ENCODE measurements at regions not wholly inside any gene's neighbourhood (a gene's known extent, or its start where the extent isn't known, plus 50 kb on each side); places are given as distances from the start of the nearest gene placed in this dataset.
A peak's percentile ranks its signal among the peaks of the same experiment; 100 is the strongest.

- ChIA-PET POLR2A (no interaction called here), CTCF (no interaction called here)
- no peaks in the 10 kb centered on the region for H3K4me1 ChIP-seq (ENCODE audit: control extremely low read depth in 1 of 4, control insufficient read depth in 4 of 4, insufficient read depth in 4 of 4, low read length in 3 of 4)
- no peak overlapping the region for H3K27ac ChIP-seq (ENCODE audit: insufficient read depth in 1 of 2, low read depth in 1 of 2, low read length in 2 of 2, poor library complexity in 1 of 2, severe bottlenecking in 2 of 2)
- DNase-seq, result peak in 2 of 3 donors; percentile 7 to 29
- H3K27me3 ChIP-seq (replicated peaks in 2 of 5; ENCODE audit: control insufficient read depth in 4 of 5, insufficient read depth in 5 of 5, low read length in 4 of 5), result peaks cover 0 to 2% (median 0%) of the 10 kb centered on the region in 5 experiments
- H3K36me3 ChIP-seq (ENCODE audit: control insufficient read depth in 4 of 4, insufficient read depth in 4 of 4, low read length in 3 of 4), result no peaks in the 10 kb centered on the region
- no peak overlapping the region for H3K4me3 ChIP-seq (ENCODE audit: control insufficient read depth in 1 of 7, extremely low read depth in 1 of 7, insufficient read depth in 4 of 7, low read depth in 2 of 7, low read length in 6 of 7)
- peaks cover 0 to 7% (median 2%) of the 10 kb centered on the region in 5 experiments for H3K9me3 ChIP-seq (ENCODE audit: control extremely low read depth in 1 of 5, control insufficient read depth in 4 of 5, insufficient read depth in 2 of 5, low read depth in 1 of 5, low read length in 4 of 5)
- 67% methylated on average over 2 of the region's 4 CpGs for WGBS (ENCODE audit: insufficient coverage)
Observed at GRCh38 chr10:125605167-125605566, 77.8 kb downstream of the TEX36 start.

GRCh38 chr10:125602825-125603224, 80.1 kb downstream of the TEX36 start:
- Histone ChIP-seq H3K9me3 (ENCODE audit: control extremely low read depth in 1 of 5, control insufficient read depth in 4 of 5, insufficient read depth in 2 of 5, low read depth in 1 of 5, low read length in 4 of 5) (peaks cover 0 to 15% (median 2%) of the 10 kb centered on the region in 5 experiments), H3K36me3 (ENCODE audit: control insufficient read depth in 4 of 4, insufficient read depth in 4 of 4, low read length in 3 of 4) (no peaks in the 10 kb centered on the region), H3K27me3 (replicated peaks in 2 of 5; ENCODE audit: control insufficient read depth in 4 of 5, insufficient read depth in 5 of 5, low read length in 4 of 5) (peaks cover 0 to 2% (median 0%) of the 10 kb centered on the region in 5 experiments), H3K27ac (ENCODE audit: insufficient read depth in 1 of 2, low read depth in 1 of 2, low read length in 2 of 2, poor library complexity in 1 of 2, severe bottlenecking in 2 of 2) (no peak overlapping the region), H3K4me1 (ENCODE audit: control extremely low read depth in 1 of 4, control insufficient read depth in 4 of 4, insufficient read depth in 4 of 4, low read length in 3 of 4) (no peaks in the 10 kb centered on the region), H3K4me3 (ENCODE audit: control insufficient read depth in 1 of 7, extremely low read depth in 1 of 7, insufficient read depth in 4 of 7, low read depth in 2 of 7, low read length in 6 of 7) (no peak overlapping the region)
- no peak for DNase-seq
- 95% methylated on average over 11 of the region's 13 CpGs for WGBS (ENCODE audit: insufficient coverage)
- POLR2A ChIA-PET, result no interaction called here
- CTCF ChIA-PET, result no interaction called here

- CTCF ChIA-PET, result no interaction called here
- DNase-seq, result no peak
- no peak overlapping the region for H3K4me3 ChIP-seq (ENCODE audit: control insufficient read depth in 1 of 7, extremely low read depth in 1 of 7, insufficient read depth in 4 of 7, low read depth in 2 of 7, low read length in 6 of 7)
- H3K4me1 ChIP-seq (ENCODE audit: control extremely low read depth in 1 of 4, control insufficient read depth in 4 of 4, insufficient read depth in 4 of 4, low read length in 3 of 4), result no peaks in the 10 kb centered on the region
- WGBS (ENCODE audit: insufficient coverage), result 92% methylated on average over 2 of the region's 4 CpGs
- peaks cover 0 to 31% (median 10%) of the 10 kb centered on the region in 5 experiments for H3K9me3 ChIP-seq (ENCODE audit: control extremely low read depth in 1 of 5, control insufficient read depth in 4 of 5, insufficient read depth in 2 of 5, low read depth in 1 of 5, low read length in 4 of 5)
- POLR2A ChIA-PET, result interaction anchor here (0.9 kb wide), 1 partner anchor 34 kb away, joined by 3 read pairs; no protein-coding TSS in a partner anchor
- H3K27ac ChIP-seq (ENCODE audit: insufficient read depth in 1 of 2, low read depth in 1 of 2, low read length in 2 of 2, poor library complexity in 1 of 2, severe bottlenecking in 2 of 2), result no peak overlapping the region
- H3K27me3 ChIP-seq (replicated peaks in 2 of 5; ENCODE audit: control insufficient read depth in 4 of 5, insufficient read depth in 5 of 5, low read length in 4 of 5), result no peaks in the 10 kb centered on the region
- H3K36me3 ChIP-seq (ENCODE audit: control insufficient read depth in 4 of 4, insufficient read depth in 4 of 4, low read length in 3 of 4), result no peaks in the 10 kb centered on the region
Observed at GRCh38 chr10:125599194-125599593, 83.8 kb downstream of the TEX36 start.

GRCh38 chr10:125595911-125596310, 87.1 kb downstream of the TEX36 start:
- H3K27me3 ChIP-seq (replicated peaks in 2 of 5; ENCODE audit: control insufficient read depth in 4 of 5, insufficient read depth in 5 of 5, low read length in 4 of 5), result no peaks in the 10 kb centered on the region
- DNase-seq, result no peak
- H3K36me3 ChIP-seq (ENCODE audit: control insufficient read depth in 4 of 4, insufficient read depth in 4 of 4, low read length in 3 of 4), result no peaks in the 10 kb centered on the region
- ChIA-PET POLR2A (no interaction called here), CTCF (no interaction called here)
- H3K4me3 ChIP-seq (ENCODE audit: control insufficient read depth in 1 of 7, extremely low read depth in 1 of 7, insufficient read depth in 4 of 7, low read depth in 2 of 7, low read length in 6 of 7), result no peak overlapping the region
- no peak overlapping the region for H3K27ac ChIP-seq (ENCODE audit: insufficient read depth in 1 of 2, low read depth in 1 of 2, low read length in 2 of 2, poor library complexity in 1 of 2, severe bottlenecking in 2 of 2)
- H3K4me1 ChIP-seq (ENCODE audit: control extremely low read depth in 1 of 4, control insufficient read depth in 4 of 4, insufficient read depth in 4 of 4, low read length in 3 of 4), result no peaks in the 10 kb centered on the region
- peaks cover 0 to 27% (median 9%) of the 10 kb centered on the region in 5 experiments for H3K9me3 ChIP-seq (ENCODE audit: control extremely low read depth in 1 of 5, control insufficient read depth in 4 of 5, insufficient read depth in 2 of 5, low read depth in 1 of 5, low read length in 4 of 5)

- no peak overlapping the region for H3K27ac ChIP-seq (ENCODE audit: insufficient read depth in 1 of 2, low read depth in 1 of 2, low read length in 2 of 2, poor library complexity in 1 of 2, severe bottlenecking in 2 of 2)
- H3K36me3 ChIP-seq (ENCODE audit: control insufficient read depth in 4 of 4, insufficient read depth in 4 of 4, low read length in 3 of 4), result no peaks in the 10 kb centered on the region
- H3K4me3 ChIP-seq (ENCODE audit: control insufficient read depth in 1 of 7, extremely low read depth in 1 of 7, insufficient read depth in 4 of 7, low read depth in 2 of 7, low read length in 6 of 7), result no peak overlapping the region
- POLR2A ChIA-PET, result no interaction called here
- WGBS (ENCODE audit: insufficient coverage), result 100% methylated on average over 5 of the region's 5 CpGs
- peaks cover 0 to 18% (median 3%) of the 10 kb centered on the region in 5 experiments for H3K9me3 ChIP-seq (ENCODE audit: control extremely low read depth in 1 of 5, control insufficient read depth in 4 of 5, insufficient read depth in 2 of 5, low read depth in 1 of 5, low read length in 4 of 5)
- CTCF ChIA-PET, result no interaction called here
- no peak for DNase-seq
- H3K27me3 ChIP-seq (replicated peaks in 2 of 5; ENCODE audit: control insufficient read depth in 4 of 5, insufficient read depth in 5 of 5, low read length in 4 of 5), result no peaks in the 10 kb centered on the region
- H3K4me1 ChIP-seq (ENCODE audit: control extremely low read depth in 1 of 4, control insufficient read depth in 4 of 4, insufficient read depth in 4 of 4, low read length in 3 of 4), result no peaks in the 10 kb centered on the region
Observed at GRCh38 chr10:125593644-125594043, 89.3 kb downstream of the TEX36 start.

GRCh38 chr10:125592897-125593296, 90.1 kb downstream of the TEX36 start:
- DNase-seq, result no peak
- 80% methylated on average over 2 of the region's 2 CpGs for WGBS (ENCODE audit: insufficient coverage)
- no peak overlapping the region for H3K27ac ChIP-seq (ENCODE audit: insufficient read depth in 1 of 2, low read depth in 1 of 2, low read length in 2 of 2, poor library complexity in 1 of 2, severe bottlenecking in 2 of 2)
- ChIA-PET POLR2A (no interaction called here), CTCF (no interaction called here)
- no peaks in the 10 kb centered on the region for H3K4me1 ChIP-seq (ENCODE audit: control extremely low read depth in 1 of 4, control insufficient read depth in 4 of 4, insufficient read depth in 4 of 4, low read length in 3 of 4)
- no peaks in the 10 kb centered on the region for H3K36me3 ChIP-seq (ENCODE audit: control insufficient read depth in 4 of 4, insufficient read depth in 4 of 4, low read length in 3 of 4)
- no peak overlapping the region for H3K4me3 ChIP-seq (ENCODE audit: control insufficient read depth in 1 of 7, extremely low read depth in 1 of 7, insufficient read depth in 4 of 7, low read depth in 2 of 7, low read length in 6 of 7)
- H3K27me3 ChIP-seq (replicated peaks in 2 of 5; ENCODE audit: control insufficient read depth in 4 of 5, insufficient read depth in 5 of 5, low read length in 4 of 5), result no peaks in the 10 kb centered on the region
- peaks cover 0 to 16% (median 3%) of the 10 kb centered on the region in 5 experiments for H3K9me3 ChIP-seq (ENCODE audit: control extremely low read depth in 1 of 5, control insufficient read depth in 4 of 5, insufficient read depth in 2 of 5, low read depth in 1 of 5, low read length in 4 of 5)

GRCh38 chr10:125591886-125592285, 91.1 kb downstream of the TEX36 start:
- Histone ChIP-seq H3K4me3 (ENCODE audit: control insufficient read depth in 1 of 7, extremely low read depth in 1 of 7, insufficient read depth in 4 of 7, low read depth in 2 of 7, low read length in 6 of 7) (no peak overlapping the region), H3K27me3 (replicated peaks in 2 of 5; ENCODE audit: control insufficient read depth in 4 of 5, insufficient read depth in 5 of 5, low read length in 4 of 5) (no peaks in the 10 kb centered on the region), H3K9me3 (ENCODE audit: control extremely low read depth in 1 of 5, control insufficient read depth in 4 of 5, insufficient read depth in 2 of 5, low read depth in 1 of 5, low read length in 4 of 5) (peaks cover 0 to 17% (median 3%) of the 10 kb centered on the region in 5 experiments), H3K36me3 (ENCODE audit: control insufficient read depth in 4 of 4, insufficient read depth in 4 of 4, low read length in 3 of 4) (no peaks in the 10 kb centered on the region), H3K27ac (ENCODE audit: insufficient read depth in 1 of 2, low read depth in 1 of 2, low read length in 2 of 2, poor library complexity in 1 of 2, severe bottlenecking in 2 of 2) (no peak overlapping the region), H3K4me1 (ENCODE audit: control extremely low read depth in 1 of 4, control insufficient read depth in 4 of 4, insufficient read depth in 4 of 4, low read length in 3 of 4) (no peaks in the 10 kb centered on the region)
- 92% methylated on average over 7 of the region's 7 CpGs for WGBS (ENCODE audit: insufficient coverage)
- no peak for DNase-seq
- ChIA-PET POLR2A (no interaction called here), CTCF (no interaction called here)

Data from common myeloid progenitor, CD34-positive (primary cell).